H1 (cell line): ENCODE measurements at regions not wholly inside any gene's neighbourhood (a gene's known extent, or its start where the extent isn't known, plus 50 kb on each side); places are given as distances from the start of the nearest gene placed in this dataset.

Experiments
- CTCF ChIA-PET: fragments of 300-600 bp; sonication (Branson Sonifier 250); formaldehyde crosslinking; loops from one replicate; lab custom pipeline; 2021; ENCODE audit not compliant: partially characterized antibody; lab: Charles Lee
- POLR2A ChIA-PET: fragments of 300-600 bp; sonication (Branson Sonifier 250); formaldehyde crosslinking; loops from one replicate; lab custom pipeline; 2021; ENCODE audit warnings: inconsistent platforms; ENCODE audit not compliant: partially characterized antibody; lab: Charles Lee
- DNase-seq, 2 experiments: peaks; one replicate each; pipeline versions ENCODE4 v3.0.0 to v3.0.0-alpha.2; 2010 to 2022; ENCODE audit warnings: low spot score in 2 of 2, low read depth in 1 of 2, mixed read lengths in 1 of 2
- FAIRE-seq: peaks from 2 replicates; lab custom pipeline; 2011; peaks lifted over from hg19 to GRCh38; lab: Jason Lieb, UNC
- H2AFZ ChIP-seq: 2 replicates; pipeline ENCODE4 v1.8.1; 2012; ENCODE audit warnings: low read length, inconsistent platforms
- H2AK5ac ChIP-seq: 2 replicates; pipeline ENCODE4 v1.6.1; 2013; ENCODE audit warnings: low read depth, low read length
- H2BK120ac ChIP-seq: replicated peaks from 2 replicates; pipeline ENCODE3; 2013; ENCODE audit warnings: low read depth, low read length, inconsistent platforms
- H2BK12ac ChIP-seq: 2 replicates; pipeline ENCODE4 v1.6.1; 2013; ENCODE audit warnings: low read depth, low read length
- H2BK15ac ChIP-seq: 2 replicates; pipeline ENCODE4 v1.6.1; 2013; ENCODE audit warnings: low read length
- H2BK20ac ChIP-seq: 2 replicates; pipeline ENCODE4 v1.6.1; 2013; ENCODE audit warnings: low read length
- H2BK5ac ChIP-seq: 2 replicates; pipeline ENCODE4 v1.6.1; 2013; ENCODE audit warnings: low read depth, low read length
- H3K14ac ChIP-seq: 2 replicates; pipeline ENCODE4 v1.6.1; 2013; ENCODE audit warnings: inconsistent platforms; ENCODE audit not compliant: insufficient read length
- H3K18ac ChIP-seq: 2 replicates; pipeline ENCODE4 v1.6.1; 2013; ENCODE audit warnings: low read length; ENCODE audit errors: extremely low read depth
- H3K23ac ChIP-seq: 2 replicates; pipeline ENCODE4 v1.6.1; 2013; ENCODE audit warnings: inconsistent platforms; ENCODE audit not compliant: insufficient read length
- H3K23me2 ChIP-seq: 2 replicates; pipeline ENCODE4 v1.6.1; 2013; ENCODE audit warnings: low read depth, low read length
- H3K27ac ChIP-seq: 2 replicates; pipeline ENCODE4 v1.6.1; 2011; ENCODE audit warnings: low read depth, low read length, inconsistent platforms
- H3K27me3 ChIP-seq, 4 experiments: replicated peaks in 1 of 4; 1 replicate in 1 of 4; 2 replicates in 3 of 4; pipeline versions ENCODE4 v1.6.1 to v1.8.1; 2011 to 2013; ENCODE audit warnings: low read length in 3 of 4, mild to moderate bottlenecking in 3 of 4, inconsistent platforms in 2 of 4, mixed read lengths in 2 of 4, moderate library complexity in 1 of 4; ENCODE audit not compliant: control insufficient read depth in 3 of 4, insufficient read depth in 3 of 4; ENCODE audit errors: extremely low read depth in 1 of 4
- H3K36me3 ChIP-seq, 4 experiments: 2 replicates each; pipeline versions ENCODE4 v1.6.1 to v1.8.1; 2011 to 2013; ENCODE audit warnings: mild to moderate bottlenecking in 4 of 4, low read length in 3 of 4, moderate library complexity in 2 of 4, control low read depth in 1 of 4, inconsistent platforms in 1 of 4; ENCODE audit not compliant: insufficient read depth in 4 of 4, control insufficient read depth in 2 of 4
- H3K4ac ChIP-seq: replicated peaks from 2 replicates; pipeline ENCODE3; 2013; ENCODE audit warnings: low read length, low read depth, mixed read lengths, inconsistent platforms; ENCODE audit not compliant: insufficient read length
- H3K4me1 ChIP-seq, 4 experiments: replicated peaks in 1 of 4; 1 replicate in 1 of 4; 2 replicates in 3 of 4; pipeline versions ENCODE4 v1.6.1 to v1.8.1; 2011 to 2013; ENCODE audit warnings: low read length in 3 of 4, inconsistent platforms in 2 of 4, mixed read lengths in 1 of 4; ENCODE audit not compliant: insufficient read depth in 4 of 4, control insufficient read depth in 3 of 4
- H3K4me2 ChIP-seq, 2 experiments: 2 replicates each; pipeline versions ENCODE4 v1.6.1 to v1.8.1; 2011 to 2013; ENCODE audit warnings: low read depth in 2 of 2, low read length in 2 of 2, control low read depth in 1 of 2, inconsistent platforms in 1 of 2, mild to moderate bottlenecking in 1 of 2; ENCODE audit not compliant: insufficient read depth in 1 of 2
- H3K4me3 ChIP-seq, 4 experiments: fragments of 200-600, 300-600 bp in 1 of 4; sonication (generic), shearing (Covaris generic), sonication (Bioruptor Twin) in 1 of 4; 2 replicates each; pipeline versions ENCODE4 v1.5.1 to v1.8.1; 2011 to 2016; ENCODE audit warnings: low read length in 4 of 4, low read depth in 3 of 4, control low read depth in 2 of 4, inconsistent platforms in 2 of 4, mild to moderate bottlenecking in 2 of 4, mixed read lengths in 1 of 4, moderate library complexity in 1 of 4; ENCODE audit not compliant: insufficient read depth in 2 of 4; ENCODE audit errors: extremely low read depth in 1 of 4
- H3K56ac ChIP-seq: replicated peaks from 2 replicates; pipeline ENCODE3; 2013; ENCODE audit warnings: low read depth, mild to moderate bottlenecking, mixed read lengths, low read length, inconsistent platforms; ENCODE audit not compliant: insufficient read length
- H3K79me1 ChIP-seq: 2 replicates; pipeline ENCODE4 v1.6.1; 2013; ENCODE audit warnings: low read depth, low read length, control low read depth
- H3K79me2 ChIP-seq, 2 experiments: 2 replicates each; pipeline versions ENCODE4 v1.6.1 to v1.8.1; 2012 to 2013; ENCODE audit warnings: low read length in 2 of 2, mild to moderate bottlenecking in 2 of 2, inconsistent platforms in 1 of 2; ENCODE audit not compliant: insufficient read depth in 2 of 2, control insufficient read depth in 1 of 2
- H3K9ac ChIP-seq, 4 experiments: replicated peaks in 1 of 4; 1 replicate in 1 of 4; 2 replicates in 3 of 4; pipeline versions ENCODE4 v1.6.1 to v1.8.1; 2011 to 2013; ENCODE audit warnings: low read depth in 3 of 4, low read length in 3 of 4, control low read depth in 2 of 4, mild to moderate bottlenecking in 2 of 4, moderate library complexity in 2 of 4, inconsistent platforms in 1 of 4; ENCODE audit errors: extremely low read depth in 1 of 4
- H3K9me3 ChIP-seq, 2 experiments: 2 replicates each; pipeline versions ENCODE4 v1.6.1 to v1.8.1; 2012 to 2013; ENCODE audit warnings: mild to moderate bottlenecking in 2 of 2, moderate library complexity in 2 of 2, control low read depth in 1 of 2, inconsistent platforms in 1 of 2, low read depth in 1 of 2, low read length in 1 of 2, mixed read lengths in 1 of 2; ENCODE audit not compliant: insufficient read depth in 2 of 2
- H4K20me1 ChIP-seq, 2 experiments: replicated peaks in 1 of 2; 2 replicates each; pipeline versions ENCODE3 to v1.8.1; 2011 to 2013; ENCODE audit warnings: inconsistent platforms in 2 of 2, low read length in 2 of 2, mild to moderate bottlenecking in 1 of 2; ENCODE audit not compliant: insufficient read depth in 2 of 2, control insufficient read depth in 1 of 2
- H4K5ac ChIP-seq: 2 replicates; pipeline ENCODE4 v1.6.1; 2013; ENCODE audit warnings: low read length, low read depth, mixed read lengths, inconsistent platforms; ENCODE audit not compliant: insufficient read length
- H4K8ac ChIP-seq: 2 replicates; pipeline ENCODE4 v1.8.0; 2013; ENCODE audit warnings: mild to moderate bottlenecking, moderate library complexity, low read length, inconsistent platforms; ENCODE audit not compliant: insufficient read depth; ENCODE audit errors: extremely low read depth
- H4K91ac ChIP-seq: replicated peaks from 2 replicates; pipeline ENCODE3; 2013; ENCODE audit warnings: low read length, mixed read lengths, inconsistent platforms; ENCODE audit not compliant: insufficient read length
- ATF3 ChIP-seq: IDR thresholded peaks from 2 replicates; pipeline ENCODE4 v1.6.1; 2011; ENCODE audit warnings: low read depth, mild to moderate bottlenecking, low read length; ENCODE audit not compliant: insufficient read depth
- EP300 ChIP-seq, 2 experiments: IDR thresholded peaks; 1 replicate in 1 of 2; 2 replicates in 1 of 2; pipeline ENCODE4 v1.6.1; 2011 to 2012; ENCODE audit warnings: low read depth in 2 of 2, low read length in 2 of 2, mild to moderate bottlenecking in 2 of 2, borderline replicate concordance in 1 of 2, inconsistent platforms in 1 of 2, moderate library complexity in 1 of 2
- HDAC2 ChIP-seq, 2 experiments: fragments of 300-600 bp in 1 of 2; sonication (generic) in 1 of 2; IDR thresholded peaks; 2 replicates each; pipeline ENCODE4 v1.6.1; 2011 to 2012; ENCODE audit warnings: low read depth in 2 of 2, low read length in 2 of 2, mild to moderate bottlenecking in 2 of 2, moderate library complexity in 2 of 2, borderline replicate concordance in 1 of 2, inconsistent platforms in 1 of 2
- POU5F1 ChIP-seq: IDR thresholded peaks from 2 replicates; pipeline ENCODE4 v1.6.1; 2011; ENCODE audit warnings: low read depth, mild to moderate bottlenecking, low read length, moderate library complexity
- SIRT6 ChIP-seq: IDR thresholded peaks from one replicate; pipeline ENCODE4 v1.7.1; 2012; ENCODE audit warnings: low read length, inconsistent platforms
- SIX5 ChIP-seq: IDR thresholded peaks from 2 replicates; pipeline ENCODE4 v1.6.1; 2011; ENCODE audit warnings: mild to moderate bottlenecking, low read depth, low read length
- YY1 ChIP-seq: IDR thresholded peaks from 2 replicates; pipeline ENCODE4 v1.6.1; 2011; ENCODE audit warnings: low read depth, mild to moderate bottlenecking, low read length
- WGBS, 2 experiments: shearing (Covaris generic) in 1 of 2; methylation state at CpG; one replicate each; pipeline versions ENCODE4 v1.1.6 to v1.1.7; 2013 to 2015; ENCODE audit warnings: low lambda C conversion rate in 2 of 2, mixed read lengths in 2 of 2, inconsistent platforms in 1 of 2, low coverage in 1 of 2, missing lambda C conversion rate in 1 of 2; ENCODE audit not compliant: insufficient replicate concordance in 2 of 2, insufficient coverage in 1 of 2, insufficient read length in 1 of 2; ENCODE audit errors: extremely low coverage in 1 of 2, missing lambda C conversion rate in 1 of 2; 5-methylcytosine and 5-hydroxymethylcytosine counted together

- no peaks in the 10 kb centered on the region for H3K27me3 ChIP-seq
Measured at GRCh38 chr9:116061546-116062205, 91.9 kb upstream of the PAPPA start.

More at GRCh38 chr9:116061546-116062205, 91.9 kb upstream of the PAPPA start:
- ChIA-PET POLR2A (no interaction called here), CTCF (no interaction called here)
- FAIRE-seq (no peak), DNase-seq (no peak)
- Histone ChIP-seq H3K27ac (no peak overlapping the region), H2BK20ac (no peak overlapping the region), H3K9me3 (no peaks in the 10 kb centered on the region), H3K14ac (no peak overlapping the region), H3K9ac (no peak overlapping the region), H3K4me2 (no peak overlapping the region), H3K79me1 (no peaks in the 10 kb centered on the region), H4K8ac (no peak overlapping the region), H2AFZ (no peak overlapping the region), H2AK5ac (no peak overlapping the region), H4K5ac (no peak overlapping the region), H2BK15ac (no peak overlapping the region), H3K18ac (no peak overlapping the region), H4K91ac (no peak overlapping the region), H2BK120ac (no peak overlapping the region), H2BK5ac (no peak overlapping the region), H3K4me3 (no peak overlapping the region), H4K20me1 (no peaks in the 10 kb centered on the region), H2BK12ac (no peak overlapping the region), H3K4ac (no peak overlapping the region), H3K23me2 (no peaks in the 10 kb centered on the region), H3K79me2 (no peaks in the 10 kb centered on the region), H3K36me3 (no peaks in the 10 kb centered on the region), H3K56ac (no peak overlapping the region), H3K23ac (no peak overlapping the region), H3K4me1 (no peaks in the 10 kb centered on the region)
- TF ChIP-seq SIRT6 = no peak
- no peak for TF ChIP-seq EP300 (IDR thresholded peaks at IDR 0.05; ENCODE audit: borderline replicate concordance in 1 of 2, low read depth in 2 of 2, low read length in 2 of 2)
- TF ChIP-seq POU5F1 = no peak
- TF ChIP-seq HDAC2 (IDR thresholded peaks at IDR 0.05; ENCODE audit: borderline replicate concordance in 1 of 2, low read depth in 2 of 2, low read length in 2 of 2) = no peak
- no peak for TF ChIP-seq ATF3
- TF ChIP-seq SIX5 = no peak
- TF ChIP-seq YY1 = no peak
- 92% methylated on average over 2 of the region's 2 CpGs; no CpG with 5 or more reads in 1 of the 2 experiments for WGBS, 2 experiments
